Neutrophil (primary cell): ENCODE measurements at regions not wholly inside any gene's neighbourhood (a gene's known extent, or its start where the extent isn't known, plus 50 kb on each side); places are given as distances from the start of the nearest gene placed in this dataset.

Source experiments
- H3K27ac ChIP-seq: fragments of 200-600 bp; sonication (generic); 2 replicates; pipeline ENCODE4 v1.5.1; 2016; ENCODE audit warnings: mild to moderate bottlenecking, moderate library complexity
- H3K27me3 ChIP-seq: fragments of 200-600 bp; sonication (generic); 2 replicates; pipeline ENCODE4 v1.6.0; 2016; ENCODE audit warnings: mild to moderate bottlenecking
- H3K36me3 ChIP-seq: fragments of 200-600 bp; sonication (generic); 2 replicates; pipeline ENCODE4 v1.5.1; 2017
- H3K4me1 ChIP-seq, 2 experiments: fragments of 200-600 bp in 1 of 2; sonication (generic) in 1 of 2; 1 replicate in 1 of 2; 2 replicates in 1 of 2; pipeline versions ENCODE4 v1.5.1 to v1.6.1; 2013 to 2016; ENCODE audit warnings: low read depth in 1 of 2, low read length in 1 of 2, mild to moderate bottlenecking in 1 of 2, moderate library complexity in 1 of 2; ENCODE audit not compliant: control insufficient read depth in 1 of 2, insufficient read depth in 1 of 2
- H3K4me3 ChIP-seq, 2 experiments: fragments of 200-600 bp in 1 of 2; sonication (generic) in 1 of 2; 1 replicate in 1 of 2; 2 replicates in 1 of 2; pipeline ENCODE4 v1.5.1; 2013 to 2016; ENCODE audit warnings: low read depth in 1 of 2, low read length in 1 of 2, mild to moderate bottlenecking in 1 of 2, moderate library complexity in 1 of 2
- H3K9me3 ChIP-seq: fragments of 200-600 bp; sonication (generic); 2 replicates; pipeline ENCODE4 v1.5.1; 2016
- TF ChIP-seq, protein P1 (sequence below): fragments of 200-600 bp; sonication (generic); IDR thresholded peaks from 2 replicates; pipeline ENCODE4 v1.5.1; 2016; ENCODE audit warnings: antibody characterized with exemption

DNA sequence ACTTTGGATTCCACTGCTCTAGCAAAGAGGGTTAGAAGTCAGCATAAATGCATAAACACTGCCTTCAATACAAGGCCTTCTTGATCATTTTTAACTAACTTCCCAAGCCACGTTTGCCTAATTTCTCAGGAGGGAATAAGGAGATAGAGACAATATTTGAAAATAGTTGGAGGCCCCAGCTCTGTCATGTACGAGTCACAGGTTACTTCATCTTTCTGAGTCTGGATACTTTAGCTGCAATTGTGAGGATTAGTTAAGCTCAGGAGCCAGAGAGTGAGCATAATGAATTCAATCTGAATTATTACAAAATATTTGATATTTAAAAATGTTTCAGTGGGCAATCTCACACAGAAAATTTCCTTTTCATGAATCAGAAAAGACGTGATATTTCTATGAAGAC, 298.9 kb downstream of the SHOX2 start:
- Histone ChIP-seq H3K27ac (no peak overlapping the region), H3K36me3 (no peaks in the 10 kb centered on the region), H3K4me3 (no peak overlapping the region), H3K27me3 (no peaks in the 10 kb centered on the region), H3K4me1 (no peaks in the 10 kb centered on the region), H3K9me3 (no peaks in the 10 kb centered on the region)
- TF ChIP-seq, protein P1, sequence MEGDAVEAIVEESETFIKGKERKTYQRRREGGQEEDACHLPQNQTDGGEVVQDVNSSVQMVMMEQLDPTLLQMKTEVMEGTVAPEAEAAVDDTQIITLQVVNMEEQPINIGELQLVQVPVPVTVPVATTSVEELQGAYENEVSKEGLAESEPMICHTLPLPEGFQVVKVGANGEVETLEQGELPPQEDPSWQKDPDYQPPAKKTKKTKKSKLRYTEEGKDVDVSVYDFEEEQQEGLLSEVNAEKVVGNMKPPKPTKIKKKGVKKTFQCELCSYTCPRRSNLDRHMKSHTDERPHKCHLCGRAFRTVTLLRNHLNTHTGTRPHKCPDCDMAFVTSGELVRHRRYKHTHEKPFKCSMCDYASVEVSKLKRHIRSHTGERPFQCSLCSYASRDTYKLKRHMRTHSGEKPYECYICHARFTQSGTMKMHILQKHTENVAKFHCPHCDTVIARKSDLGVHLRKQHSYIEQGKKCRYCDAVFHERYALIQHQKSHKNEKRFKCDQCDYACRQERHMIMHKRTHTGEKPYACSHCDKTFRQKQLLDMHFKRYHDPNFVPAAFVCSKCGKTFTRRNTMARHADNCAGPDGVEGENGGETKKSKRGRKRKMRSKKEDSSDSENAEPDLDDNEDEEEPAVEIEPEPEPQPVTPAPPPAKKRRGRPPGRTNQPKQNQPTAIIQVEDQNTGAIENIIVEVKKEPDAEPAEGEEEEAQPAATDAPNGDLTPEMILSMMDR: no peak

DNA sequence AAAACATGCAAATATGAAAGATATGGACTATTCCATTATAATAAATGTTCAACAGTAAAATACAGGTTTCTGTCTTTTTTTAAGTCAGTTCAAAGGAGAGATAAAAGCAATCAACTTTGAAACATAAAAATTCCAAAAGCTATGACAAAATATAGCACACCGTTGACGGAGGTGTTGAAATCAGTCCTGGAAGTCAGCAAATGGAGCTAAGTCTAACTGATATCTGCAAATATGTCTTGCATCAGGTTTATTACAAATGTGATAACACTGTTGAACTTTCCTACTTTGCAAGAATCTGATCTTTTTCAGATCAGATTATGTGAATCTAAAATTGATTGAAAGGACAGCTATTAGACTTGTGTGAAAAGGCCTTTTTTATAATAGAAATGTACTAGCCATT, 300.7 kb downstream of the SHOX2 start:
- H3K27ac ChIP-seq: no peak overlapping the region
- H3K4me3 ChIP-seq: no peak overlapping the region
- no peaks in the 10 kb centered on the region for H3K4me1 ChIP-seq
- no peaks in the 10 kb centered on the region for H3K9me3 ChIP-seq
- no peaks in the 10 kb centered on the region for H3K36me3 ChIP-seq
- H3K27me3 ChIP-seq: no peaks in the 10 kb centered on the region
- TF ChIP-seq, protein P1: no peak

DNA sequence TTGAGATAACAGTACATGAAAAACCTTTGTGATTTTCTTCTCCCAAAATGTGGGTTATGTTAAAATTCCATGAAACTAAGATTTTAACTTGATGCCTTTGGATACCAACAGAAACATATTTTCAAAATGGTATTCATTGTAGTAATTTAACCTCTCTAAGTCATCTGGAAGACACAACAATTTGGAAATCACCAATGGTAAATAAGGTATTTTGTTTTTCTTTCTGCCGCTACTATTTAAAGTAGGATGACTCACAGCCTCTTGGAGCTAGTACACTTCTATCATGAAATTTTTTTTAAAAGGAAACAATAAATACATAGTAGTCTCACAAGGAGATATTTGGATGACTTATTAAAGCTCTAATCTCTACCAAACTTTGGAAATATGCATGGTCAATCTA, 291.6 kb upstream of the VEPH1 start:
- TF ChIP-seq, protein P1: no peak
- no peak overlapping the region for H3K4me3 ChIP-seq
- H3K27ac ChIP-seq: no peak overlapping the region
- H3K4me1 ChIP-seq: no peaks in the 10 kb centered on the region
- no peaks in the 10 kb centered on the region for H3K9me3 ChIP-seq
- H3K27me3 ChIP-seq: no peaks in the 10 kb centered on the region
- no peaks in the 10 kb centered on the region for H3K36me3 ChIP-seq

DNA sequence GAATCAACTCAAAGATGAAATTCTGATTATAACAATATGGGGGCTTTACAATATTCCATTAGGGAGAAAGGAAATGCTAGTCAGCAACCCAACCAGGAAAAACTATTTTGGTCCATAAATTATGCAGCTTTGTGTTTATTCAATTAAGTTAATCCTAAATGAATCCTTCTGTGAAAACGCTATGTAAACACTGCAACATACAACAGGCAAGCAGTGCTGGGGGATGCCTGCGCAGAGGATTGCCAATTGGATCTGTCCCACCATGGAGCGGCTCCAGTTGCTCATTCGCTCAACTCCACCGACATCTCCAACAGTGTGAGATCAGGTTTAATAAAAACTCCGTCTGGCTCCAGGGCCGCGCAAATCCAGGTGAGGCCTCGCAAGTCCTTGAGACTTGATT, 290.5 kb upstream of the VEPH1 start:
- Histone ChIP-seq H3K4me3 (no peak overlapping the region), H3K27ac (no peak overlapping the region), H3K36me3 (no peaks in the 10 kb centered on the region), H3K27me3 (no peaks in the 10 kb centered on the region), H3K9me3 (no peaks in the 10 kb centered on the region), H3K4me1 (no peaks in the 10 kb centered on the region)
- TF ChIP-seq, protein P1: no peak

DNA sequence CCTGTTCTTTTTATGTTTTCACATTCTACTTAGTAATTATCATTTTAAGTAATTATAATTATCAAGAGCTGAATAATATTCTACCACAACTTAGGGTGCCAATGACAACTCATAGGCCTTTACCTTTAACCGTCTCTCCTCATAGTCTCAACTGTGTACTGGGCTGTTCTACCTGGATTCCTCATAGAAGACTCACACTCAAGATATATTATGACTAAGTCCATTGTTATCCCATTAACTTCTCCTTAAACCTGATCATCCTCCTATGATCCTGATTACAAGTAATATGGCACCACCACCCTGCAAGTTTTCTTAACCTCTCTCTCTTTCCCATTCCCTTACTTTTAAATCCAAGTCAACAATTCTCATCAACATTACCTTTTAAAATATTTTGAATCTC, 285.9 kb upstream of the VEPH1 start:
- Histone ChIP-seq H3K27ac (no peak overlapping the region), H3K36me3 (no peaks in the 10 kb centered on the region), H3K4me3 (no peak overlapping the region), H3K9me3 (no peaks in the 10 kb centered on the region), H3K4me1 (no peaks in the 10 kb centered on the region), H3K27me3 (no peaks in the 10 kb centered on the region)
- TF ChIP-seq, protein P1: no peak

DNA sequence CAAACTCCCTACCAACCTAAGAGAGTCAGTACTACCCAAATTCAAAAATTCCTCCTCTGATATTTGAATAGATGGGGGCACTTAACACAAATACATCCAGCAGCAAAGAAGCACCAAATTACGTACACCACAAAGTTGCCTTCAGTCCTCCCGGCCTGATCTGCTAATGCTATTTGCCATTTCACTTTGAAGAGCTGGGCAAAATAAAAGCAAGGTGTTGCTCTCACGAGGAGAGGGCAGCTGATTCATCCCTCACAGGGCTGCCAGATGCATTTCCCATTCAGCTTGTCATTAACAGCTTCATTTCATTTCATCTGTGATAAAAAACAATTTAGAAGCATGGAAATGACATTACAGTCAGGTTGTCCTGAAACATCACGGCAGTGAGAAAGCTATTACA, 283.4 kb upstream of the VEPH1 start:
- TF ChIP-seq, protein P1: no peak
- no peak overlapping the region for H3K4me3 ChIP-seq
- no peaks in the 10 kb centered on the region for H3K36me3 ChIP-seq
- no peak overlapping the region for H3K27ac ChIP-seq
- no peaks in the 10 kb centered on the region for H3K27me3 ChIP-seq
- no peaks in the 10 kb centered on the region for H3K4me1 ChIP-seq
- H3K9me3 ChIP-seq: no peaks in the 10 kb centered on the region
